Mucosa of descending colon (tissue), 3 donors: ENCODE measurements at regions not wholly inside any gene's neighbourhood (a gene's known extent, or its start where the extent isn't known, plus 50 kb on each side); places are given as distances from the start of the nearest gene placed in this dataset.

Experiments
- ATAC-seq: fragments of 200-7000 bp; cut with Tn5 transposase; one replicate; pipeline ENCODE4 v1.9.1; 2020; ENCODE audit warnings: mild to moderate bottlenecking, moderate library complexity
- DNase-seq, 3 donors: peaks; one replicate each; pipeline ENCODE4 v3.0.0-alpha.2; 2020
- H3K36me3 ChIP-seq: fragments of 200-600 bp; one replicate; pipeline ENCODE4 v1.8.0; 2021; ENCODE audit warnings: low read depth, mild to moderate bottlenecking
- H3K4me1 ChIP-seq: fragments of 200-600 bp; one replicate; pipeline ENCODE4 v1.8.0; 2021; ENCODE audit warnings: low read depth, mild to moderate bottlenecking
- H3K4me3 ChIP-seq: fragments of 200-600 bp; one replicate; pipeline ENCODE4 v1.8.0; 2021; ENCODE audit warnings: mild to moderate bottlenecking
- H3K9me3 ChIP-seq: fragments of 200-600 bp; one replicate; pipeline ENCODE4 v1.8.0; 2021; ENCODE audit warnings: mild to moderate bottlenecking
- CTCF ChIP-seq: fragments of 200-600 bp; IDR thresholded peaks from one replicate; pipeline ENCODE4 v1.8.0; 2022; ENCODE audit warnings: antibody characterized with exemption, mild to moderate bottlenecking
- intact Hi-C, 2 donors: fragments of 100-400 bp; cut with DNase I in 1 of 2; cut with micrococcal nuclease in 1 of 2; formaldehyde crosslinking; loops; one replicate each; pipeline versions ENCODE4 v1.11.0 to v1.11.1; 2022; cut with DNase I, micrococcal nuclease
- donor health status: DM: no; HTN: no; CAD: no; lungs with moderate emphysema.
- donor health status: DM: no; HTN: no; CAD: no.
- donor health status: DM: no; HTN: yes; CAD: no.

GRCh38 chr6:121748376-121748775 lies 312.9 kb downstream of the GJA1 start:
- DNase-seq, result no peak
- TF ChIP-seq CTCF, result no peak
- Histone ChIP-seq H3K9me3 (no peaks in the 10 kb centered on the region), H3K36me3 (no peaks in the 10 kb centered on the region), H3K4me3 (no peak overlapping the region), H3K4me1 (no peaks in the 10 kb centered on the region)
- intact Hi-C loops, result no loop called here
- no peak for ATAC-seq

- H3K4me1 ChIP-seq, result no peaks in the 10 kb centered on the region
- H3K9me3 ChIP-seq, result no peaks in the 10 kb centered on the region
- intact Hi-C loops, result no loop called here
- TF ChIP-seq CTCF, result no peak
- ATAC-seq (no peak), DNase-seq (no peak)
- H3K36me3 ChIP-seq, result no peaks in the 10 kb centered on the region
- H3K4me3 ChIP-seq, result no peak overlapping the region
Observed at GRCh38 chr6:121748850-121749249, 313.4 kb downstream of the GJA1 start.

GRCh38 chr6:121755485-121755884 lies 320.0 kb downstream of the GJA1 start:
- H3K36me3 ChIP-seq, result no peaks in the 10 kb centered on the region
- no peak overlapping the region for H3K4me3 ChIP-seq
- ATAC-seq (no peak), DNase-seq (no peak)
- H3K9me3 ChIP-seq, result no peaks in the 10 kb centered on the region
- no peak for TF ChIP-seq CTCF
- H3K4me1 ChIP-seq, result no peaks in the 10 kb centered on the region
- intact Hi-C loops, result no loop called here

- intact Hi-C loops, result no loop called here
- no peak for TF ChIP-seq CTCF
- DNase-seq, result no peak
Observed at GRCh38 chr6:121756666-121757065, 321.2 kb downstream of the GJA1 start.

GRCh38 chr6:121759370-121759769 lies 323.9 kb downstream of the GJA1 start:
- intact Hi-C loops, result no loop called here
- ATAC-seq (no peak), DNase-seq (no peak)
- Histone ChIP-seq H3K4me3 (no peak overlapping the region), H3K36me3 (no peaks in the 10 kb centered on the region), H3K9me3 (no peaks in the 10 kb centered on the region), H3K4me1 (no peaks in the 10 kb centered on the region)
- no peak for TF ChIP-seq CTCF

More at GRCh38 chr6:121756666-121757065, 321.2 kb downstream of the GJA1 start:
- Histone ChIP-seq H3K9me3 (no peaks in the 10 kb centered on the region), H3K4me3 (no peak overlapping the region), H3K4me1 (no peaks in the 10 kb centered on the region), H3K36me3 (no peaks in the 10 kb centered on the region)
- ATAC-seq, result no peak

GRCh38 chr6:121760191-121760590 lies 324.7 kb downstream of the GJA1 start:
- Histone ChIP-seq H3K9me3 (no peaks in the 10 kb centered on the region), H3K4me1 (no peaks in the 10 kb centered on the region), H3K4me3 (no peak overlapping the region), H3K36me3 (no peaks in the 10 kb centered on the region)
- DNase-seq (no peak), ATAC-seq (no peak)
- intact Hi-C loops, result no loop called here
- TF ChIP-seq CTCF, result no peak
